Sigmoid colon (tissue), 4 donors: ENCODE measurements at regions not wholly inside any gene's neighbourhood (a gene's known extent, or its start where the extent isn't known, plus 50 kb on each side); places are given as distances from the start of the nearest gene placed in this dataset.

ENCODE experiments used
- CTCF ChIP-seq, 4 experiments: fragments of 450-650 bp in 3 of 4; fragments of 200-600 bp in 1 of 4; IDR thresholded peaks; one replicate each; pipeline ENCODE4 v1.5.1; 2016 to 2019; ENCODE audit warnings: antibody characterized with exemption in 4 of 4, mild to moderate bottlenecking in 3 of 4, moderate library complexity in 2 of 4
- EP300 ChIP-seq, 4 donors: sonication (generic); formaldehyde crosslinking; IDR thresholded peaks; one replicate each; pipeline ENCODE4 v1.6.1; 2017; ENCODE audit warnings: antibody characterized with exemption in 4 of 4
- POLR2A ChIP-seq, 2 donors: fragments of 450-650 bp; IDR thresholded peaks; one replicate each; pipeline ENCODE4 v1.6.1; 2016; ENCODE audit warnings: antibody characterized with exemption in 2 of 2, mild to moderate bottlenecking in 2 of 2, moderate library complexity in 2 of 2

GRCh38 chr14:48900565-48900964 lies 685.6 kb downstream of the RPS29 start:
- TF ChIP-seq CTCF (IDR thresholded peaks at IDR 0.05) (no peak), POLR2A (IDR thresholded peaks at IDR 0.05) (no peak), EP300 (IDR thresholded peaks at IDR 0.05) (no peak)
